ENCODE measurements at regions not wholly inside any gene's neighbourhood (a gene's known extent, or its start where the extent isn't known, plus 50 kb on each side); places are given as distances from the start of the nearest gene placed in this dataset.

DNA sequence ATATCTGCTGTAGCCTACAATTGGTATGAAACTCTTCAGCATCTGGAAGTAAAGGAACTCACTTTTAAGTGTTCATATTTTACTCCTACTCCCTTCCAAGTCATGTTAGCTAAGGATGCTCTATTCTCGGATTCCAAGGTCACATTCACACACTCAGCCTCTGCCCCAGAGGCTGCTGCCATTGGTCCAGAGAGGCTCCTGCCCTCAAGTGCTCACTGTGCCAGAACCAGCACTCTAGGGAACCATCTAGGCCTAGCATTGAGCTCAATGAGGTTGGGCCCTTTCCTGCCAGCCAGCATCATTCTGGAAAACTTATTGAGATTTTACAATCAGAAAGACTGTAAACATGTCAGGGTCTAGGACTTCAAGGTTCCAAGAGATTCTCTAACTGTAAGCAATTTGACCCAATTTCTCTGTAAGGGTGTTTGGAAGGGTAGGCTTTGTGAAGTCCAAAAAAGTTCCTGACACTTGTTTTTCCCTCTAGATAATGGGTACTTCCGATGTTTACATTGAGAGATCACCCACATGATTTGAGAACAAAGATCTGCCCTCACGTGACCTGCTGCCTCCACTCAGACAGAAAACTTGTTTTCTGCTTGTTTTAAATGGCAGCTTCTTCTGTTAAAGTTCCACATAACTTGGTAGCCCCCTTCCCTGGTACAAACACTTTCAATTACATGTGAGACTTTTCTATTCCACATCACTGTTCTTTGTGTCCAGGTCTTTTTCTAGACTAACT lies 94.9 kb downstream of the MAB21L3 start:
- Histone ChIP-seq H3K36me3 (no peaks in the 10 kb centered on the region), H3K4me3 (no peak overlapping the region), H3K27ac (no peak overlapping the region), H3K4me1 (no peaks in the 10 kb centered on the region), H3K9me3 (no peaks in the 10 kb centered on the region), H3K27me3 (no peaks in the 10 kb centered on the region)
- TF ChIP-seq POLR2AphosphoS5 (IDR thresholded peaks at IDR 0.05) (no peak), POLR2A (IDR thresholded peaks at IDR 0.05) (no peak)
- TF ChIP-seq, protein P1, sequence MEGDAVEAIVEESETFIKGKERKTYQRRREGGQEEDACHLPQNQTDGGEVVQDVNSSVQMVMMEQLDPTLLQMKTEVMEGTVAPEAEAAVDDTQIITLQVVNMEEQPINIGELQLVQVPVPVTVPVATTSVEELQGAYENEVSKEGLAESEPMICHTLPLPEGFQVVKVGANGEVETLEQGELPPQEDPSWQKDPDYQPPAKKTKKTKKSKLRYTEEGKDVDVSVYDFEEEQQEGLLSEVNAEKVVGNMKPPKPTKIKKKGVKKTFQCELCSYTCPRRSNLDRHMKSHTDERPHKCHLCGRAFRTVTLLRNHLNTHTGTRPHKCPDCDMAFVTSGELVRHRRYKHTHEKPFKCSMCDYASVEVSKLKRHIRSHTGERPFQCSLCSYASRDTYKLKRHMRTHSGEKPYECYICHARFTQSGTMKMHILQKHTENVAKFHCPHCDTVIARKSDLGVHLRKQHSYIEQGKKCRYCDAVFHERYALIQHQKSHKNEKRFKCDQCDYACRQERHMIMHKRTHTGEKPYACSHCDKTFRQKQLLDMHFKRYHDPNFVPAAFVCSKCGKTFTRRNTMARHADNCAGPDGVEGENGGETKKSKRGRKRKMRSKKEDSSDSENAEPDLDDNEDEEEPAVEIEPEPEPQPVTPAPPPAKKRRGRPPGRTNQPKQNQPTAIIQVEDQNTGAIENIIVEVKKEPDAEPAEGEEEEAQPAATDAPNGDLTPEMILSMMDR (IDR thresholded peaks at IDR 0.05) = no peak
- no peak for DNase-seq (ENCODE audit: low spot score in 2 of 2)
- intact Hi-C loops (cut with DNase I; ENCODE audit: low total_unique reads) = no loop called here

DNA sequence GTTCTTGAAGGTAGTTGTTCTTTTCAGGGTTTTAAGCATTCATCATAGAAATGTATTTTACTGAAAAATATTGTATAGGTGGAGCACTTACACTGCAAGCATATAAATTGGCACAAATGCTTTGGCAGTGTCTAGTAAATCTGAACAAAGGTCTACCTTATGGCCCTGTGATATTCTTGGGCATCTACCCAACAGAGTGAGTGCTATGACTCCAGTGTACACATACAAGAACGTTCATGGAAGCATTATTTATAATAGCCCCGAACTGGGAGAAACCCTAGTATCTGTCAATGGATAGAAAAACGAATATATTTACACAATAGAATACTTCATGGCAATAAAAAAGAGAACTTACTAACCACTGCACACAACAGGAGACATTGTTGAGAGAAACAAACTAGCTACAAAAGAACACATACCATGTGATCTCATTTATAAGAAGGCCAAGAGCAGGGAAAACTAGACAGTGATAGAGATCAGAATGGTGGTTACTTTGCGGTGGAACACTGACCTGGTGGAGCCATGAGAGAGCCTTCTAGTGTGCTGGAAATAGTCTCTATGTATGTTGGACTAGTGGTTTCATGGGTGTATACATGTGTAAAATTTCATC lies 96.0 kb downstream of the MAB21L3 start:
- Histone ChIP-seq H3K36me3 (no peaks in the 10 kb centered on the region), H3K4me1 (no peaks in the 10 kb centered on the region), H3K27ac (no peak overlapping the region), H3K27me3 (no peaks in the 10 kb centered on the region), H3K9me3 (no peaks in the 10 kb centered on the region), H3K4me3 (no peak overlapping the region)
- no peak for DNase-seq (ENCODE audit: low spot score in 2 of 2)
- intact Hi-C loops (cut with DNase I; ENCODE audit: low total_unique reads) = no loop called here
- no peak for TF ChIP-seq POLR2A (IDR thresholded peaks at IDR 0.05)
- TF ChIP-seq POLR2AphosphoS5 (IDR thresholded peaks at IDR 0.05) = no peak
- TF ChIP-seq, protein P1 (IDR thresholded peaks at IDR 0.05) = no peak

DNA sequence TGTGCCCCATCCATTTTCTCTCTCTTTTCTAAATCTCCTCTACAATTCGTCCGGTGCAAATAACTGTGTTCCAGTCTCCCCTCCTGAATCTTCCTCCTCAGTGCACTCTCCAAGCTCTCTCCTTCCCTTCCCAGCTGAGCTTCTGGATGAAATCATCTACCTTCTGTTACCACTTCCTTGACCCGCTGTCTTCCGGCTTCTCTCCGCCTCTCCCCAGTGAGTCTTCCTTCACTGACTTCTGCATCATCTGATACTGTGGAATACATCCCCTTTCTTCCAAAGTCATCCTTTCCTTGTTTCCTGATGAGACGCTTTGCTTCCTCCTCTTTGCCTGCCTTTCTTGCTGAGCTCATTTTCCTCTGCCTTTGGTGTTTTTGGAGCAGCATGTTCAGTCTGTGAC lies 96.9 kb downstream of the MAB21L3 start:
- no peaks in the 10 kb centered on the region for H3K27me3 ChIP-seq
- no peak overlapping the region for H3K4me3 ChIP-seq
- H3K4me1 ChIP-seq = no peaks in the 10 kb centered on the region
- intact Hi-C loops (cut with DNase I; ENCODE audit: low total_unique reads) = no loop called here
- DNase-seq (ENCODE audit: low spot score in 2 of 2) = no peak
- no peak overlapping the region for H3K27ac ChIP-seq
- TF ChIP-seq POLR2AphosphoS5 (IDR thresholded peaks at IDR 0.05) = no peak
- TF ChIP-seq POLR2A (IDR thresholded peaks at IDR 0.05) = no peak
- TF ChIP-seq, protein P1 (IDR thresholded peaks at IDR 0.05) = no peak
- H3K36me3 ChIP-seq = no peaks in the 10 kb centered on the region
- H3K9me3 ChIP-seq = peaks cover 0 to 5% of the 10 kb centered on the region in 2 donors

DNA sequence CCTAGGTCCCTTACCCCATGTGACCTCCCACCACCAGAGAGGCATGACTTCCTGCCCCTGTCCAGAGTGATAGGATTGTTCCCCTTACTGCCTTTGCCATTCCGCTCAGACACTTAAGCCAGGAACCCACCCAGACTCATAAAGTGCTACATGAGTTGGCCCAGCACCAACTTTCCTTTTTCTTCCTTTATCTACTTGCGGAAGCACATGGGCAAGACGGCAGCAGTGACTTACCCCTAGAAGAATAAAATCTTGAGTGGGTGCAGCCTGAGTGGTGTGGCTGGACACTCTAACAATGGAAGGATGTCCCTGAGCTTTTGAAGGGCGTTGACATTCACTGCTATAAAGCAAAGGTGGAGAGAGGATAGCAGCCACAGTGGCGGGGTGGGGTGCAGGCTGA lies 100.1 kb downstream of the MAB21L3 start:
- Histone ChIP-seq H3K9me3 (peaks cover 0 to 5% of the 10 kb centered on the region in 2 donors), H3K36me3 (no peaks in the 10 kb centered on the region), H3K27me3 (no peaks in the 10 kb centered on the region), H3K4me3 (no peak overlapping the region), H3K4me1 (no peaks in the 10 kb centered on the region), H3K27ac (no peak overlapping the region)
- DNase-seq (ENCODE audit: low spot score in 2 of 2) = no peak
- intact Hi-C loops (cut with DNase I; ENCODE audit: low total_unique reads) = no loop called here
- no peak for TF ChIP-seq POLR2A (IDR thresholded peaks at IDR 0.05)
- TF ChIP-seq, protein P1 (IDR thresholded peaks at IDR 0.05) = no peak
- TF ChIP-seq POLR2AphosphoS5 (IDR thresholded peaks at IDR 0.05) = no peak

DNA sequence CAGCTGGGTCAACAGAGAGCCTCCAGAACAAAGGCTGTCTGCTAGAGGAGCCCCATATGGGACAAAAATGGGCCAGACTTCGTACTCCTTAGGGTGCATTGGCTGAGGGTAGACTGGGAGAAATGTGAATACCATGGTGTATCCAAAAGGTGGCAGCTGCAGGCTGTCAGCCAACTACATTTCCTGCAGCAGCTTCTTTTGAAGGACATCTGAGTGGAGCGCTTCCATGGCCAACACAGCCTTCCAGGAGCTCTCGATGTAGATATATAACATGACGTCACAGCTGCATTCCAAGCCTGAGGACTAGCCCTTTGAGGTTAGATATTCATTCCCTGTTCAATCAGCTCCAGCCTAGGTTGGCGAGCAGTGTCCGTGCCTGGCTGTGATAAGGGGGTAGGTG lies 107.7 kb downstream of the MAB21L3 start:
- intact Hi-C loops (cut with DNase I; ENCODE audit: low total_unique reads) = loop anchor here (1.0 kb wide), 1 partner anchor 37 kb away; no protein-coding TSS in a partner anchor
- H3K4me1 ChIP-seq = no peaks in the 10 kb centered on the region
- H3K27me3 ChIP-seq = no peaks in the 10 kb centered on the region
- no peak overlapping the region for H3K27ac ChIP-seq
- H3K36me3 ChIP-seq = no peaks in the 10 kb centered on the region
- no peaks in the 10 kb centered on the region for H3K9me3 ChIP-seq
- no peak for TF ChIP-seq POLR2A (IDR thresholded peaks at IDR 0.05)
- TF ChIP-seq POLR2AphosphoS5 (IDR thresholded peaks at IDR 0.05) = no peak
- TF ChIP-seq, protein P1 (IDR thresholded peaks at IDR 0.05) = no peak
- DNase-seq (ENCODE audit: low spot score in 2 of 2) = no peak
- H3K4me3 ChIP-seq = no peak overlapping the region

All from breast epithelium (tissue), 4 donors.